ENCODE measurements at regions not wholly inside any gene's neighbourhood (a gene's known extent, or its start where the extent isn't known, plus 50 kb on each side); places are given as distances from the start of the nearest gene placed in this dataset.

DNA sequence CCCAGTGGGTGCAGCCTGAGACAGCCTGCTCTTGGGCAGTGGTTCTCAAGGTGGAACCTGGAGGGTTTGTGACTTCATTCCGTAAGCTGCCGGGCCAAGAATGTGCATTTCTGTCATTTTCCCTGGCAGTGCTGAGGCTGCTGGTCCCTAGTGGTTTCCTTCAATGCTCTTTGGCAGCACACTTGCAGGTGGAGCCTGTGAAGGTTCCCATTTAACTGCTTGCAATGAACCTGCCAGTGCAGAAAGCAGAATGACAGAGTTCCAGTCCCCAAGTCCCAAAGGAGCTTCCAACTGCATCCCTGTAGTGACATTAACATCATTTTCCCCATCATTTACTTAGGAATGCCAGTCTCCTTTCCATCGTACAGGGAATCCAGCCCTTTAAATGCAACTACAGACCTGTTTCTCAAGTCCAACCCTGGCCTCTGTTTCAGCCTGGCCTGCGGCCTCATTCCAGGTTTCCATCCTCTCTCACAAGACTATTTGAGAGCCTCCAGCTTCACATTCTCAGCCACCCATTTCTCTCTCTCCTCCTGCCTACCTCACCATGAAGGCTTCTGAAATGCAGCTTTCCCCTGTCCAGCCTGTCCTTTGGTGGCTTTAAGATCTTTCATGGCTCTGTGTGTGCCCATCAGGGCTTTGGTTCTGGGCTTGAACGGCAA, 149.7 kb upstream of the GGTLC1 start:
- H3K9me3 ChIP-seq, result no peaks in the 10 kb centered on the region
- H3K4me3 ChIP-seq, result no peak overlapping the region
- TF ChIP-seq, protein P1, sequence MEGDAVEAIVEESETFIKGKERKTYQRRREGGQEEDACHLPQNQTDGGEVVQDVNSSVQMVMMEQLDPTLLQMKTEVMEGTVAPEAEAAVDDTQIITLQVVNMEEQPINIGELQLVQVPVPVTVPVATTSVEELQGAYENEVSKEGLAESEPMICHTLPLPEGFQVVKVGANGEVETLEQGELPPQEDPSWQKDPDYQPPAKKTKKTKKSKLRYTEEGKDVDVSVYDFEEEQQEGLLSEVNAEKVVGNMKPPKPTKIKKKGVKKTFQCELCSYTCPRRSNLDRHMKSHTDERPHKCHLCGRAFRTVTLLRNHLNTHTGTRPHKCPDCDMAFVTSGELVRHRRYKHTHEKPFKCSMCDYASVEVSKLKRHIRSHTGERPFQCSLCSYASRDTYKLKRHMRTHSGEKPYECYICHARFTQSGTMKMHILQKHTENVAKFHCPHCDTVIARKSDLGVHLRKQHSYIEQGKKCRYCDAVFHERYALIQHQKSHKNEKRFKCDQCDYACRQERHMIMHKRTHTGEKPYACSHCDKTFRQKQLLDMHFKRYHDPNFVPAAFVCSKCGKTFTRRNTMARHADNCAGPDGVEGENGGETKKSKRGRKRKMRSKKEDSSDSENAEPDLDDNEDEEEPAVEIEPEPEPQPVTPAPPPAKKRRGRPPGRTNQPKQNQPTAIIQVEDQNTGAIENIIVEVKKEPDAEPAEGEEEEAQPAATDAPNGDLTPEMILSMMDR (IDR thresholded peaks at IDR 0.05), result no peak
- H3K27ac ChIP-seq, result no peak overlapping the region
- intact Hi-C loops (cut with DNase I; ENCODE audit: low total_unique reads), result no loop called here
- no peaks in the 10 kb centered on the region for H3K36me3 ChIP-seq
- H3K27me3 ChIP-seq, result no peaks in the 10 kb centered on the region
- no peaks in the 10 kb centered on the region for H3K4me1 ChIP-seq
- DNase-seq, result no peak

DNA sequence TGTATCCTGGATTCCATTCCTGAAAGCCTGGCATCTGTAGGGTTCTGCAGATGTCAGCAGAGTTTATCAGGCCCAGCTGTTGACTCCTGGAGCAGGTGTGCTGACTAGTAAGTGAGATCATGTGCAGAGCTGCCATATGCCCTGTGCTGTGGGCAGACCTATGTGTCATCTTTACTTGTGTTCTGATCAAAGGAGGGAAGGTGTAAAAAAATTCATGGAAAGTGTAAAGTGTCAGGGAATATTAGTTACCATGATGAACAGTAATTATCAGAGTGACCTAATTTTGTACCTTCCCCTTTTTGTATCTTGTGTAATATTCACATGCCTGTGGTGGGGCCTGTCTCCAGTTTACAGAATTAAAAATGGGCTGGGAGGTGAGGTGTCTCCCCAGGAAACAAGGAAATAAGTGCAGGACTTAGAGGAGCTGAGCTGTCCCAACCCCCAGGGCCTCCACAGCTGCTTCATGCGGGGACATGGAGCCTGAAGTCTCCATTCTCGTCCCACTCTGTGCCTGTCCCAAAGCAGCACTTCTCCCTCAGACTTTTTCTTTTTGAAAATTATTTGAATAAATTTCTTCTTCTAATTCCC, 148.2 kb upstream of the GGTLC1 start:
- Histone ChIP-seq H3K4me1 (no peaks in the 10 kb centered on the region), H3K36me3 (no peaks in the 10 kb centered on the region), H3K4me3 (no peak overlapping the region), H3K9me3 (no peaks in the 10 kb centered on the region), H3K27ac (no peak overlapping the region), H3K27me3 (no peaks in the 10 kb centered on the region)
- intact Hi-C loops (cut with DNase I; ENCODE audit: low total_unique reads), result no loop called here
- no peak for DNase-seq
- TF ChIP-seq, protein P1 (IDR thresholded peaks at IDR 0.05), result no peak

DNA sequence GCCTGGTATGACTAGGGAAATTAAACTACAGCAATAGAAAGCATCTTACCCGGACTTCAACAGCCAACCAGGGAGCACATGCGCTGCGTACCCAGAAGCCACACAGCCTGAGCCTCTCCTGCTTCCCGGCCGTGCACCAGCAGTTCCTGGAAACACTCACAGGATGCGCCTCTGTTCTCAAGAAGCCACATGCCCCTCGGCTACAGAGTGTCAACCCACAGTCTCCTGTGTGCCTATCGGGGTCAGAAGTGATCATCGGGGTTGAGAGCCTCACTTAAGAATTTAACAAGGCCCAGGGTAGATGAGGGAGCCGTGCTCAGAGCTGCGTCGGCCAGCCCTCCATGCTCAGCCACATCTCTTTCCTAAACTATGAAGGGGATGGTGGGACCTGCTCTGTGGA, 147.2 kb upstream of the GGTLC1 start:
- Histone ChIP-seq H3K36me3 (no peaks in the 10 kb centered on the region), H3K4me1 (no peaks in the 10 kb centered on the region), H3K27ac (no peak overlapping the region), H3K4me3 (no peak overlapping the region), H3K9me3 (no peaks in the 10 kb centered on the region), H3K27me3 (no peaks in the 10 kb centered on the region)
- TF ChIP-seq, protein P1 (IDR thresholded peaks at IDR 0.05), result no peak
- intact Hi-C loops (cut with DNase I; ENCODE audit: low total_unique reads), result no loop called here
- DNase-seq, result no peak

DNA sequence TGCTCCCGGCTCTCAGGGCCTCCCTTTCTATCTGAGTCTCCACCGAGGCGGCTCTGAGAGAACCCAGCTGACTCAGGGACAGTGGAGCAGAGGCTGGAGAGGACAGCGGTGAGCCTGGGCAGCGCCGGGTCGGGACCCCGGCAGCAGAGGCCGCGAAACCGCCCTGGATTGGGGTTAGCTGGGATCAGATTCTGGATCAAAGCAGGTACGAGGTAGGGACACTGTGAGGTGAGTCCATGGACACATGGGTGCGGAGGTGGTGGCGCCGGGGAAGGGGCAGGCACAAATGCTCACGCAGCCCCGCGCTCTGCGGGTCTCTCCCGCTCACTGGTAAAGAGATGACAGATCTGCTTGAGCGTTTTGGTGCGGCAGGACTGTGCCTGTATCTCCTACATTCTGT, 146.4 kb upstream of the GGTLC1 start:
- Histone ChIP-seq H3K4me3 (no peak overlapping the region), H3K9me3 (no peaks in the 10 kb centered on the region), H3K4me1 (no peaks in the 10 kb centered on the region), H3K27me3 (no peaks in the 10 kb centered on the region), H3K27ac (no peak overlapping the region), H3K36me3 (no peaks in the 10 kb centered on the region)
- intact Hi-C loops (cut with DNase I; ENCODE audit: low total_unique reads), result no loop called here
- TF ChIP-seq, protein P1 (IDR thresholded peaks at IDR 0.05), result no peak
- DNase-seq, result no peak

DNA sequence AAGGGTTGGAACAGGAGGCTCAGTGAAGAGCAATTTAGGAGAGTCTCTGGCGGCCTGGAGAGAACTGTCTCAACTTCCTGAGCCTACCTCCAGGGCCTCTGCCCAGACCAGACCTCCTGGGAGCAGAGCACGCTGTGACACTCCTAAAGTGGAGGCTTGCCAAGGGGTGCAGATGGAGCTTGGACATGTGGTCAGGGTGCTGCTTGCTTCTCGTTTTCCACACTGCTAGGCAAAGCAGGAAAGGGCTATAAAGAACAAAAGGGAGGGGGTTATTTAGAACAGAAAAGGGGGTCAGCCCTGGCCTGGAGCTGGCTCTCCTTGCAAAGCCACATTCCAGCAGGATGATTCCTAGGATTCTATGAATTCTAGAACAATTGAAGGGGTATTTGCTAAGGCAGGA, 145.7 kb upstream of the GGTLC1 start:
- TF ChIP-seq, protein P1 (IDR thresholded peaks at IDR 0.05), result no peak
- H3K27me3 ChIP-seq, result no peaks in the 10 kb centered on the region
- intact Hi-C loops (cut with DNase I; ENCODE audit: low total_unique reads), result no loop called here
- no peak overlapping the region for H3K27ac ChIP-seq
- DNase-seq, result no peak
- H3K9me3 ChIP-seq, result no peaks in the 10 kb centered on the region
- no peaks in the 10 kb centered on the region for H3K36me3 ChIP-seq
- no peak overlapping the region for H3K4me3 ChIP-seq
- no peaks in the 10 kb centered on the region for H3K4me1 ChIP-seq
